ENCODE measurements at regions not wholly inside any gene's neighbourhood (a gene's known extent, or its start where the extent isn't known, plus 50 kb on each side); places are given as distances from the start of the nearest gene placed in this dataset.
"Not testable (repeated sequence)": the region's sequence is repeated elsewhere in the genome, so short reads cannot be mapped to it uniquely, and the experiment has no call there.

GRCh38 chr13:107596306-107596705 lies 619.0 kb downstream of the LIG4 start:
- TF ChIP-seq ZNF8 (CRISPR knock-in tag; IDR thresholded peaks at IDR 0.05); CREB5 (CRISPR knock-in tag; IDR thresholded peaks at IDR 0.05; ENCODE audit: low read depth); RARB (CRISPR knock-in tag; IDR thresholded peaks at IDR 0.05); ZC3H10 (CRISPR knock-in tag; IDR thresholded peaks at IDR 0.05); BACH2 (CRISPR knock-in tag; IDR thresholded peaks at IDR 0.05; ENCODE audit: borderline replicate concordance); PPARA (CRISPR knock-in tag; IDR thresholded peaks at IDR 0.05; ENCODE audit: borderline replicate concordance): not testable (repeated sequence)
